Germinal center (tissue), 1 donor: ENCODE measurements at regions not wholly inside any gene's neighbourhood (a gene's known extent, or its start where the extent isn't known, plus 50 kb on each side); places are given as distances from the start of the nearest gene placed in this dataset.
A peak's percentile ranks its signal among the peaks of the same experiment; 100 is the strongest.
"Not testable (repeated sequence)": the region's sequence is repeated elsewhere in the genome, so short reads cannot be mapped to it uniquely, and the experiment has no call there.

Experiments used
- DNase-seq: peaks from one replicate; pipeline ENCODE4 v3.0.0; 2012; ENCODE audit warnings: mixed read lengths, low spot score

- no peak for DNase-seq
Measured at GRCh38 chr6:12546410-12547002, 170.1 kb upstream of the PHACTR1 start.

- no peak for DNase-seq
Measured at GRCh38 chr6:12548526-12548925, 168.0 kb upstream of the PHACTR1 start.

- not testable (repeated sequence) for DNase-seq
Measured at GRCh38 chr6:12549445-12549844, 167.1 kb upstream of the PHACTR1 start.

- DNase-seq: not testable (repeated sequence)
Measured at GRCh38 chr6:12554820-12555219, 161.7 kb upstream of the PHACTR1 start.

GRCh38 chr6:12555267-12555666, 161.3 kb upstream of the PHACTR1 start:
- no peak for DNase-seq

GRCh38 chr6:12555781-12556180, 160.8 kb upstream of the PHACTR1 start:
- DNase-seq: no peak

GRCh38 chr6:12557765-12558164, 158.8 kb upstream of the PHACTR1 start:
- DNase-seq: no peak

- no peak for DNase-seq
Measured at GRCh38 chr6:12560315-12560714, 156.3 kb upstream of the PHACTR1 start.

- DNase-seq: no peak
Measured at GRCh38 chr6:12566618-12567123, 149.9 kb upstream of the PHACTR1 start.

- DNase-seq: no peak
Measured at GRCh38 chr6:12567682-12568081, 148.9 kb upstream of the PHACTR1 start.

- DNase-seq: no peak
Measured at GRCh38 chr6:12569646-12570045, 146.9 kb upstream of the PHACTR1 start.

GRCh38 chr6:12570461-12571030, 146.0 kb upstream of the PHACTR1 start:
- DNase-seq: no peak

- DNase-seq: no peak
Measured at GRCh38 chr6:12572896-12573827, 143.4 kb upstream of the PHACTR1 start.

- no peak for DNase-seq
Measured at GRCh38 chr6:12575961-12576360, 140.6 kb upstream of the PHACTR1 start.

- DNase-seq: no peak
Measured at GRCh38 chr6:12576389-12576788, 140.2 kb upstream of the PHACTR1 start.

GRCh38 chr6:12577124-12577850, 139.3 kb upstream of the PHACTR1 start:
- DNase-seq: no peak

- DNase-seq: no peak
Measured at GRCh38 chr6:12578097-12578496, 138.5 kb upstream of the PHACTR1 start.

- no peak for DNase-seq
Measured at GRCh38 chr6:12578751-12579150, 137.8 kb upstream of the PHACTR1 start.

GRCh38 chr6:12580290-12580689, 136.3 kb upstream of the PHACTR1 start:
- DNase-seq: no peak

GRCh38 chr6:12582421-12583110, 134.0 kb upstream of the PHACTR1 start:
- DNase-seq: peak; percentile 38

GRCh38 chr6:12584631-12585405, 131.7 kb upstream of the PHACTR1 start:
- DNase-seq: no peak
